ENCODE measurements at regions not wholly inside any gene's neighbourhood (a gene's known extent, or its start where the extent isn't known, plus 50 kb on each side); places are given as distances from the start of the nearest gene placed in this dataset.

- Histone ChIP-seq H3K4me1 (no peaks in the 10 kb centered on the region), H3K9me3 (no peaks in the 10 kb centered on the region), H3K36me3 (no peaks in the 10 kb centered on the region), H3K27me3 (no peaks in the 10 kb centered on the region), H3K4me3 (no peak overlapping the region), H3K27ac (no peak overlapping the region)
- intact Hi-C loops (cut with DNase I; ENCODE audit: low total_unique reads), result no loop called here
- TF ChIP-seq, protein P1, sequence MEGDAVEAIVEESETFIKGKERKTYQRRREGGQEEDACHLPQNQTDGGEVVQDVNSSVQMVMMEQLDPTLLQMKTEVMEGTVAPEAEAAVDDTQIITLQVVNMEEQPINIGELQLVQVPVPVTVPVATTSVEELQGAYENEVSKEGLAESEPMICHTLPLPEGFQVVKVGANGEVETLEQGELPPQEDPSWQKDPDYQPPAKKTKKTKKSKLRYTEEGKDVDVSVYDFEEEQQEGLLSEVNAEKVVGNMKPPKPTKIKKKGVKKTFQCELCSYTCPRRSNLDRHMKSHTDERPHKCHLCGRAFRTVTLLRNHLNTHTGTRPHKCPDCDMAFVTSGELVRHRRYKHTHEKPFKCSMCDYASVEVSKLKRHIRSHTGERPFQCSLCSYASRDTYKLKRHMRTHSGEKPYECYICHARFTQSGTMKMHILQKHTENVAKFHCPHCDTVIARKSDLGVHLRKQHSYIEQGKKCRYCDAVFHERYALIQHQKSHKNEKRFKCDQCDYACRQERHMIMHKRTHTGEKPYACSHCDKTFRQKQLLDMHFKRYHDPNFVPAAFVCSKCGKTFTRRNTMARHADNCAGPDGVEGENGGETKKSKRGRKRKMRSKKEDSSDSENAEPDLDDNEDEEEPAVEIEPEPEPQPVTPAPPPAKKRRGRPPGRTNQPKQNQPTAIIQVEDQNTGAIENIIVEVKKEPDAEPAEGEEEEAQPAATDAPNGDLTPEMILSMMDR (IDR thresholded peaks at IDR 0.05), result no peak
- no peak for DNase-seq
Measured at GRCh38 chr12:67598598-67598997, 49.9 kb upstream of the DYRK2 start.

Measured in tibial artery (tissue), 4 donors.